ENCODE measurements at regions not wholly inside any gene's neighbourhood (a gene's known extent, or its start where the extent isn't known, plus 50 kb on each side); places are given as distances from the start of the nearest gene placed in this dataset.

- TF ChIP-seq CTCF (IDR thresholded peaks at IDR 0.05; ENCODE audit: low read length): no peak
- TF ChIP-seq EZH2 (IDR thresholded peaks at IDR 0.05; ENCODE audit: borderline replicate concordance, low read length): no peak
These were observed 504.9 kb downstream of the SH2D4B start for GRCh38 chr10:81042647-81043046.
